OCI-LY7 (cell line): ENCODE measurements at regions not wholly inside any gene's neighbourhood (a gene's known extent, or its start where the extent isn't known, plus 50 kb on each side); places are given as distances from the start of the nearest gene placed in this dataset.

Experiments
- BruUV-seq: library from RNA; stranded (reverse); fragments of 400-500 nt; replicated peaks from 2 replicates; lab custom pipeline; 2021; lab: Mats Ljungman, UMichigan
- CTCF ChIA-PET: fragments of 300-600 bp; sonication (Branson Sonifier 250); formaldehyde crosslinking; loops from one replicate; lab custom pipeline; 2022; ENCODE audit warnings: antibody characterized with exemption; ENCODE audit not compliant: unreplicated experiment; lab: Charles Lee
- POLR2A ChIA-PET: fragments of 300-600 bp; sonication (Branson Sonifier 250); formaldehyde crosslinking; loops from one replicate; lab custom pipeline; 2022; ENCODE audit warnings: antibody characterized with exemption; lab: Charles Lee
- DNase-seq: peaks from one replicate; pipeline ENCODE4 v3.0.0-alpha.2; 2015; ENCODE audit warnings: low spot score
- H2AFZ ChIP-seq: fragments of 200-600 bp; sonication (generic), shearing (Covaris generic); 2 replicates; pipeline ENCODE4 v1.6.1; 2014; ENCODE audit warnings: mild to moderate bottlenecking, antibody characterized with exemption, low read length, moderate library complexity
- H3K27ac ChIP-seq: fragments of 200-600 bp; sonication (generic); 2 replicates; pipeline ENCODE4 v1.5.1; 2014; ENCODE audit warnings: mixed run types, low read depth, mild to moderate bottlenecking, moderate library complexity, low read length, inconsistent platforms; ENCODE audit not compliant: poor library complexity, severe bottlenecking
- H3K36me3 ChIP-seq: fragments of 200-600 bp; sonication (generic); 2 replicates; pipeline ENCODE4 v1.6.1; 2014; ENCODE audit warnings: mild to moderate bottlenecking, antibody characterized with exemption, low read length, moderate library complexity, mixed read lengths; ENCODE audit not compliant: insufficient read depth
- H3K4me1 ChIP-seq: fragments of 200-600 bp; sonication (generic); 2 replicates; pipeline ENCODE4 v1.5.1; 2014; ENCODE audit warnings: mild to moderate bottlenecking, low read length; ENCODE audit not compliant: insufficient read depth, poor library complexity, severe bottlenecking
- H3K4me2 ChIP-seq: fragments of 200-600 bp; sonication (generic); 2 replicates; pipeline ENCODE4 v1.6.1; 2014; ENCODE audit warnings: mild to moderate bottlenecking, low read length
- H3K4me3 ChIP-seq: fragments of 200-600 bp; sonication (generic); 2 replicates; pipeline ENCODE4 v1.5.1; 2014; ENCODE audit warnings: mild to moderate bottlenecking, low read depth, low read length; ENCODE audit not compliant: poor library complexity, severe bottlenecking
- H3K79me2 ChIP-seq: fragments of 200-600 bp; sonication (generic); 2 replicates; pipeline ENCODE4 v1.6.1; 2016; ENCODE audit warnings: low read depth, mild to moderate bottlenecking, low read length, moderate library complexity, mixed read lengths; ENCODE audit not compliant: insufficient read depth
- H3K9me2 ChIP-seq: fragments of 200-600 bp; sonication (generic); 2 replicates; pipeline ENCODE4 v1.6.1; 2016; ENCODE audit warnings: mild to moderate bottlenecking, low read length, mixed read lengths; ENCODE audit not compliant: insufficient read depth
- H3K9me3 ChIP-seq: fragments of 200-600 bp; sonication (generic); 2 replicates; pipeline ENCODE4 v1.6.1; 2014; ENCODE audit warnings: mild to moderate bottlenecking, mixed run types, low read length, mixed read lengths
- H4K20me1 ChIP-seq: fragments of 200-600 bp; sonication (generic); 2 replicates; pipeline ENCODE4 v1.6.1; 2014; ENCODE audit warnings: mild to moderate bottlenecking, antibody characterized with exemption, low read length, moderate library complexity, mixed read lengths; ENCODE audit not compliant: insufficient read depth
- EZH2phosphoT487 ChIP-seq: fragments of 200-600 bp; sonication (generic); IDR thresholded peaks from 2 replicates; pipeline ENCODE4 v1.6.1; 2018; ENCODE audit warnings: low read depth, borderline replicate concordance, mild to moderate bottlenecking, mixed run types, antibody characterized with exemption, low read length, moderate library complexity, mixed read lengths
- intact Hi-C: fragments of 100-400 bp; cut with micrococcal nuclease; formaldehyde crosslinking; loops from one replicate; pipeline ENCODE4 v1.10.0; 2022; ENCODE audit not compliant: unreplicated experiment
- TF ChIP-seq, protein P1 (sequence below): fragments of 200-600 bp; sonication (generic); conservative IDR thresholded peaks from 2 replicates; pipeline ENCODE4 v1.5.1; 2014; ENCODE audit warnings: mild to moderate bottlenecking, antibody characterized with exemption, low read length, moderate library complexity, mixed read lengths

DNA sequence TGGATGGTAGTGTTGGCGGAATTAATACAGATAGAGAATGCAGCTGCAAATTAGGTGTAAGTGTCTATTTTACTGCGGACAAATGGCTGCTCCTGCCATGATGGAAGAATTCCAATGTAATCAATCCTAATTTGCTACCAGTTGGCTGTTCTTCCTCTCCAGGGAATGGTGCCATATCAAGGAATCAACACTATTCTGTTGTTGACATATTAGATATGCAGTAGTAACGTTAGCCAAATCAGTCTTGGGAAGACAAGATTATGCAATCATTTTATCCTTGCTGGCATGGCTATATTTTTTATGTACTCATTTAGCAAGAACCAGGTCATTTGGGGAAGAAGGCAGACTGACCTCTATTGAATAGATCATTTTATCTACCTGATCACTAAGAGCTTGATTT, 271.2 kb upstream of the AGA start:
- CTCF ChIA-PET = no interaction called here
- H3K9me2 ChIP-seq = no peaks in the 10 kb centered on the region
- POLR2A ChIA-PET = interaction anchor here (0.5 to 1.3 kb wide), 5 partner anchors 10 to 1035 kb away, joined by 3 read pairs; no protein-coding TSS in a partner anchor
- no peaks in the 10 kb centered on the region for H3K4me1 ChIP-seq
- no peak overlapping the region for H3K4me2 ChIP-seq
- H3K27ac ChIP-seq = no peak overlapping the region
- BruUV-seq = no TSS peak
- H3K9me3 ChIP-seq = no peaks in the 10 kb centered on the region
- H3K36me3 ChIP-seq = no peaks in the 10 kb centered on the region
- intact Hi-C loops = no loop called here
- TF ChIP-seq EZH2phosphoT487 = no peak
- TF ChIP-seq, protein P1, sequence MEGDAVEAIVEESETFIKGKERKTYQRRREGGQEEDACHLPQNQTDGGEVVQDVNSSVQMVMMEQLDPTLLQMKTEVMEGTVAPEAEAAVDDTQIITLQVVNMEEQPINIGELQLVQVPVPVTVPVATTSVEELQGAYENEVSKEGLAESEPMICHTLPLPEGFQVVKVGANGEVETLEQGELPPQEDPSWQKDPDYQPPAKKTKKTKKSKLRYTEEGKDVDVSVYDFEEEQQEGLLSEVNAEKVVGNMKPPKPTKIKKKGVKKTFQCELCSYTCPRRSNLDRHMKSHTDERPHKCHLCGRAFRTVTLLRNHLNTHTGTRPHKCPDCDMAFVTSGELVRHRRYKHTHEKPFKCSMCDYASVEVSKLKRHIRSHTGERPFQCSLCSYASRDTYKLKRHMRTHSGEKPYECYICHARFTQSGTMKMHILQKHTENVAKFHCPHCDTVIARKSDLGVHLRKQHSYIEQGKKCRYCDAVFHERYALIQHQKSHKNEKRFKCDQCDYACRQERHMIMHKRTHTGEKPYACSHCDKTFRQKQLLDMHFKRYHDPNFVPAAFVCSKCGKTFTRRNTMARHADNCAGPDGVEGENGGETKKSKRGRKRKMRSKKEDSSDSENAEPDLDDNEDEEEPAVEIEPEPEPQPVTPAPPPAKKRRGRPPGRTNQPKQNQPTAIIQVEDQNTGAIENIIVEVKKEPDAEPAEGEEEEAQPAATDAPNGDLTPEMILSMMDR = no peak
- H4K20me1 ChIP-seq = no peaks in the 10 kb centered on the region
- no peak overlapping the region for H3K4me3 ChIP-seq
- H3K79me2 ChIP-seq = no peaks in the 10 kb centered on the region
- H2AFZ ChIP-seq = no peak overlapping the region
- no peak for DNase-seq

GRCh38 chr4:177717407-177717806, 275.2 kb upstream of the AGA start:
- no TSS peak for BruUV-seq
- Histone ChIP-seq H3K9me2 (no peaks in the 10 kb centered on the region), H3K4me1 (no peaks in the 10 kb centered on the region), H3K4me3 (no peak overlapping the region), H3K4me2 (no peak overlapping the region), H3K79me2 (no peaks in the 10 kb centered on the region), H3K27ac (no peak overlapping the region), H3K36me3 (no peaks in the 10 kb centered on the region), H4K20me1 (no peaks in the 10 kb centered on the region), H2AFZ (no peak overlapping the region), H3K9me3 (no peaks in the 10 kb centered on the region)
- POLR2A ChIA-PET = no interaction called here
- intact Hi-C loops = no loop called here
- CTCF ChIA-PET = no interaction called here
- no peak for DNase-seq
- TF ChIP-seq, protein P1 = no peak
- no peak for TF ChIP-seq EZH2phosphoT487

- no peak for DNase-seq
- Histone ChIP-seq H3K9me3 (no peaks in the 10 kb centered on the region), H3K4me3 (no peak overlapping the region), H2AFZ (no peak overlapping the region), H4K20me1 (no peaks in the 10 kb centered on the region), H3K4me1 (no peaks in the 10 kb centered on the region), H3K27ac (no peak overlapping the region), H3K4me2 (no peak overlapping the region), H3K36me3 (no peaks in the 10 kb centered on the region), H3K79me2 (no peaks in the 10 kb centered on the region), H3K9me2 (no peaks in the 10 kb centered on the region)
- TF ChIP-seq, protein P1 = no peak
- TF ChIP-seq EZH2phosphoT487 = no peak
- no TSS peak for BruUV-seq
- intact Hi-C loops = no loop called here
- ChIA-PET CTCF (no interaction called here), POLR2A (no interaction called here)
Measured at GRCh38 chr4:177718514-177718913, 276.3 kb upstream of the AGA start.
